NCI-H1694 treated with DMSO at 0.1 percent for 48 hours (cell line): ENCODE measurements at regions not wholly inside any gene's neighbourhood (a gene's known extent, or its start where the extent isn't known, plus 50 kb on each side); places are given as distances from the start of the nearest gene placed in this dataset.
"Not testable (repeated sequence)": the region's sequence is repeated elsewhere in the genome, so short reads cannot be mapped to it uniquely, and the experiment has no call there.

Source experiments
- DNase-seq: peaks from one replicate; lab custom pipeline; 2025; lab: John Stamatoyannopoulos, UW

DNA sequence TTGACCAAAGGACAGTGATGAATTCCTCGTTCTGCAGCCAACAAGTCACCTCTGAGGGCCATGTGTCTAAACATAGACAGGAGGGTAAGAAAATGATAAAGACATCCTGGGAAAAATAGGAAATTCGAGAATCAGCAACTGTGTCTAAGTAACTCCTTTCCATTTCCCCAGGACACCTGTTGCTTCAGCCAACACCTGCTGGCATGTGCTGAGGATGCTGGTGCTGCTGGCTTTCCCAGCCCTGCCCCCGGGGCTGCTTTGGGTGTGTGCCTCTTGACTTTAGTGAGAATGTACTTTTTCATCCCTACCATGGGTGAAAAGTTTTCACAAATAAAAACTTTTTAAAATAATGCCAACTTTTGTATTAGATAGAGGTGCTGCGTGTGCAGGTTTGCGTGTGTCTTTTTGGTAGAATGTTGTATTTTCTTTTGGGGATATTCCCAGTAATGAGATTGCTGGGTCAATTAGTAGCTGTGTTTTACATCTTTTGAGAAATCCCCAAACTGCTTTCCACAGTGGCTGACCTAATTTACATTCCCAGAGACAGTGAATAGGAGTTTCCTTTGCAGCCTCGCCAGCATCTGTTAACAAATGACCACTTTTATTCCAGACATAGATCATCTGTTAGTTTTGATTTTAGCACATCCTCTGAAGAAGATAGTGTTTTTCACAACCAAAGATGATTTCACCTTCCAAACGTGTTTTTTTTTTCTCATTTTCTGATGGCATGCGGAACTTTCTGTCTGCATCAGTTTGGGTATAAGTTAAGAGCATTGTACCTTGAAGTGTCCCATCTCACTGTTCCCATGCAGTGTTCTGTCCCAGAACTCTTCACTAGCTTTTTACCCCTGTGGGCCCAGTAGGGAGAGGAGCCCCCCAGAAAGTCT is 104.2 kb upstream of the ACBD5 start:
- no peak for DNase-seq

GRCh38 chr10:27341001-27341400 is 100.4 kb upstream of the ACBD5 start:
- no peak for DNase-seq

- DNase-seq, result not testable (repeated sequence)
Observed at GRCh38 chr10:27335246-27335645, 94.6 kb upstream of the ACBD5 start.

GRCh38 chr10:27330074-27330473 is 89.5 kb upstream of the ACBD5 start:
- DNase-seq, result no peak

DNA sequence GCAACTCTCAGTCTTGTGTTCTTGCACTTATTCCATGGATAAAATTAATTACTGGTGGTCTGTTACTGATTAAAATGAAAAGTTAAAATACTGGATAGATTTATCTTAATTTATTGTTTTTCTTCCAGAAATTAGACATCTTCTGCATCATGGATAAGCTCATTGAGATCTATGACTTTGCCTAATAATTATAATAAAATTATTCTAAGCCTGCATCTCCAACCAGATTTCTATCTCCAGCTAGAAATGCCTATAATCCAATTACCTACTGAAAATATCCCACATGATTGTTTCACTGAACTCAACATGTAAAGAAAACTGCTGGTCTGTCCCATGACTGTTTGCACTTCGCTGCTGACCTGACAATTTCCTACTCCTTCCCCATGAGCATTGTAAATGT is 88.3 kb upstream of the ACBD5 start:
- no peak for DNase-seq

GRCh38 chr10:27326748-27327147 is 86.2 kb upstream of the ACBD5 start:
- DNase-seq, result not testable (repeated sequence)

GRCh38 chr10:27319752-27320431 is 79.3 kb upstream of the ACBD5 start:
- no peak for DNase-seq

GRCh38 chr10:27319139-27319538 is 78.5 kb upstream of the ACBD5 start:
- DNase-seq, result not testable (repeated sequence)

- DNase-seq, result not testable (repeated sequence)
Observed at GRCh38 chr10:27315082-27315481, 74.5 kb upstream of the ACBD5 start.

GRCh38 chr10:27313586-27313985 is 73.0 kb upstream of the ACBD5 start:
- not testable (repeated sequence) for DNase-seq

- no peak for DNase-seq
Observed at GRCh38 chr10:27312854-27313253, 72.3 kb upstream of the ACBD5 start.

DNA sequence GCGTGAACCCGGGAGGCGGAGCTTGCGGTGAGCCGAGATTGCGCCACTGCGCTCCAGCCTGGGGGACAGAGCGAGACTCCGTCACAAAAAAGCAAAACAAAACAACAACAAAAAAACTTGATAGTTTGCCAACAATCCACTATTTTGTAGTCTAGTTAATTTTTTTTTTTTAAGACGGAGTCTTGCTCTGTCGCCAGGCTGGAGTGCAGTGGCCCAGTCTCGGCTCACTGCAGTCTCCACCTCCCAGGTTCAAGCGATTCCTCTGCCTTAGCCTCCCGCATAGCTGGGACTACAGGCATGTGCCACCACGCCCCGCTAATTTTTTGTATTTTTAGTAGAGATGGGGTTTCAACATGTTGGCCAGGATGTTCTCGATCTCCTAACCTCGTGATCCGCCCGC is 71.2 kb upstream of the ACBD5 start:
- not testable (repeated sequence) for DNase-seq

DNA sequence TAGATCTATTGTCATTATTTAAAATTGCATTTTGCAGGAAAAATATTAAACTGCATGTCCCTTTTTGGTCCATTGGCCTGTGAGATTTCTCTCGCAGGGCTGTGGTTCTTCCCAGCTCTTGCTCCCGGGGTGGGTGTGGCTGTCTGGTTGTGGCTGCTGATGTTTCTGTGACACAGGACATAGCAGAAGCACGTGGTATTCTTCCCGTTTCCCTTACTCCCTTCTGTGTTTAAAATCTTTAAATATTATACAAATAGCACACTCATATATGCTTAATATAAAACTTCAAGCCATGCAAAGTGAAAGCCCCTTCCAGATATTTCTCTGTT is 57.9 kb upstream of the ACBD5 start:
- not testable (repeated sequence) for DNase-seq

GRCh38 chr10:27297844-27298521 is 57.4 kb upstream of the ACBD5 start:
- no peak for DNase-seq

- DNase-seq, result not testable (repeated sequence)
Observed at GRCh38 chr10:27296285-27296684, 55.7 kb upstream of the ACBD5 start.

DNA sequence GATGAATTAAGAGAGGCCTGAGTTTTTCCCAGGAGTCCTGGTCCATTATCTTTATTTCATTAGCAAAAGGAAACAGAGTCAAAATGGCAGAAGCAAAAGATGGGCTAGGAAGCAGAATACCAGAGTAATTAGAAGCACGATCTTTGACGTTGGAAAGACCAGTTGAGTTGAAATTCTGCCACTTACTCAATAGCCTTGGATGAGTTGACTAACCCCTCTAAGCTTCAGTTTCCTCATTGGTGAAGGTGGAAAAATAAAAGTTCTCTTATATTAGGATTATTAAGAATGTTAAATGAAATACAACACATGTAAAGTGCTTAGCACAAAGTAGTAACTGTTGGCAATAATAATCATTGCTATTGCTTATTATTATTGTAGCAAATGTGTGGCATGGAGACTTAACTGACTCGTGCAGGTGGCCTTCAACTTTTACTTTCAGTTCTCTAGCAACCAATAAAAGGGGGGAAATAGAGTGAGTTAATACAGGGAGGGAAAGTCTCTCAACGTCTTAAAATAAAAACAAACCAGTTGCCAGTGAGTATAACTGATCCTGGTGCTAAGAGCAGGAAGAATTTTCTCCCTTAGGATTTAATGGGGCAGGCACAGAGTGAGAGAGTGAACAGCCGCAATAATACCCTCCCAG is 50.8 kb upstream of the ACBD5 start:
- not testable (repeated sequence) for DNase-seq
